Loucy (cell line): ENCODE measurements at regions not wholly inside any gene's neighbourhood (a gene's known extent, or its start where the extent isn't known, plus 50 kb on each side); places are given as distances from the start of the nearest gene placed in this dataset.

Source experiments
- EZH2phosphoT487 ChIP-seq: fragments of 200-600 bp; IDR thresholded peaks from 2 replicates; pipeline ENCODE4 v1.6.1; 2018; ENCODE audit warnings: antibody characterized with exemption, mild to moderate bottlenecking, moderate library complexity, borderline replicate concordance
- TF ChIP-seq, protein P1 (sequence below): fragments of 200-600 bp; sonication (generic); conservative IDR thresholded peaks from 2 replicates; pipeline ENCODE4 v1.5.1; 2014; ENCODE audit warnings: mild to moderate bottlenecking, antibody characterized with exemption, low read length

- TF ChIP-seq, protein P1, sequence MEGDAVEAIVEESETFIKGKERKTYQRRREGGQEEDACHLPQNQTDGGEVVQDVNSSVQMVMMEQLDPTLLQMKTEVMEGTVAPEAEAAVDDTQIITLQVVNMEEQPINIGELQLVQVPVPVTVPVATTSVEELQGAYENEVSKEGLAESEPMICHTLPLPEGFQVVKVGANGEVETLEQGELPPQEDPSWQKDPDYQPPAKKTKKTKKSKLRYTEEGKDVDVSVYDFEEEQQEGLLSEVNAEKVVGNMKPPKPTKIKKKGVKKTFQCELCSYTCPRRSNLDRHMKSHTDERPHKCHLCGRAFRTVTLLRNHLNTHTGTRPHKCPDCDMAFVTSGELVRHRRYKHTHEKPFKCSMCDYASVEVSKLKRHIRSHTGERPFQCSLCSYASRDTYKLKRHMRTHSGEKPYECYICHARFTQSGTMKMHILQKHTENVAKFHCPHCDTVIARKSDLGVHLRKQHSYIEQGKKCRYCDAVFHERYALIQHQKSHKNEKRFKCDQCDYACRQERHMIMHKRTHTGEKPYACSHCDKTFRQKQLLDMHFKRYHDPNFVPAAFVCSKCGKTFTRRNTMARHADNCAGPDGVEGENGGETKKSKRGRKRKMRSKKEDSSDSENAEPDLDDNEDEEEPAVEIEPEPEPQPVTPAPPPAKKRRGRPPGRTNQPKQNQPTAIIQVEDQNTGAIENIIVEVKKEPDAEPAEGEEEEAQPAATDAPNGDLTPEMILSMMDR, result no peak
- TF ChIP-seq EZH2phosphoT487, result no peak
Measured at GRCh38 chr18:40473221-40474029, 1481.6 kb upstream of the PIK3C3 start.
